ENCODE measurements at regions not wholly inside any gene's neighbourhood (a gene's known extent, or its start where the extent isn't known, plus 50 kb on each side); places are given as distances from the start of the nearest gene placed in this dataset.

DNA sequence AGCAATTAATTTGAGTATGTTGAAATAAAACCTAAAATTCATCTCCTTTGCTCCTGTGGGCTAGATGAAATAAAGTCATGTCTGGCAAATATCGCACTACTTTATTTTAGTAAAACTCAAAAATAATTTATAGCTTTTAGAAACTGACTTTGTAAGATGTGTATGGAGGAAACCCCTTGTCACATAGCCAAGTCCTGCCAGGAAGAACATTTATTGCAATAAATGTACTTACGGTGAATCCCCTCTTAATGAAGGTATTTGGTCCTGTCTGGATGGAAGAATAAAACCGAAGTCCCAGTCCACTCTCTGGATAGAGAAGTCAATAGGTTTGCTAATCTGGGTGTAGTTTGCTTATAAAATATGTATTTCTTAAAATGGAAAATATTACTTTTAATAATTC lies 1226.8 kb upstream of the MAP3K7 start:
- peak in 2 of 3 donors; percentile 7 to 55 for DNase-seq

DNA sequence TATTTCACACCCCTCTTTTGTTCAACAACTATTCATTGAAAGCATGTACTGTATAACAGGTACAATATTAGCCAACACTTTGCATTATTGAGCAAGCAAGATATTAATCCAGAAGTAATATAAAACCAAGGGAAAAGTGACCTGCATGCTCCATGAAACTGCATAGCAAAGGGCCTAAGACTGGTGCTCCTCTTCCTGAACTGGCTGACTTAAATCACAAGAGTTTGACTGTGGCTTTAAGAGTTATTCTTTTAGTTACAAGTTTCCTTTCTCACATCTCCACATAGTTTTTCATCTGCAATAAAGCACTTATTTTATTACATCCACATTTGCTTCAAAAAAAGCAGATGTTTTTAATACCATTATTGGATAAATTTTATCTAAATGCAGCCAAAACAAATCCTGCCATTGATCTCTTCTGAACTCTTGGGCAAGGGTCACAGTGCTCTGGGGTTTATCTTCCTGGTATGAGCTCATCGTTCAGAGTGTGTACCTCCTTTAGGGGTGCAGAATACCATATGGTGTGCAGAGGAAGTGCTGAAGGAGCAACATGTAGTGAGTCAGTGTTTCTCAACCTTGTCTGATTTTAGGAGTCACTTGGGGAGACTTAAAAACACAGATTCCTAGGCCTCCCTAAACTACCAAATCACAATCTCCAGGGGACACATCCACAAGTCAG lies 1225.9 kb upstream of the MAP3K7 start:
- DNase-seq: peak; percentile 39 to 91 (median 67)

DNA sequence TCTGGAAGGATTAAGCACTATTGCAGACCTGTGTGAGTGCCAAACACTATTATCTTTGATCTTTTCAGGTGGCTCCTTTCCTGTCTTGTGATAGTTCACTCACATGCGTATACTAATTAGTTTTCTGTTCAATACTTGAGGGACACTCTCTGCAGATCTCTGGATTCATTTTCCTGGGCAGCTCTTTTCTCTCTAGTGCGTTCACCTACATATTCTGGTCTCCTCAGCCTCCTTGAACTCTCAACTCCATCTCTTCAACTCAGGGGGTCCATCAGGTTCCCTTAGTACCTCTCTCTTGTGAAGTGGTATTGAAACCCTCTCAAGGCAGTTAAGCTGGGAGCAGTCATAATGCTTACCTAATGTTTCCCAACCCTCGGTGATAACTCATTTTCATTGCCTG lies 1218.1 kb upstream of the MAP3K7 start:
- DNase-seq: no peak

DNA sequence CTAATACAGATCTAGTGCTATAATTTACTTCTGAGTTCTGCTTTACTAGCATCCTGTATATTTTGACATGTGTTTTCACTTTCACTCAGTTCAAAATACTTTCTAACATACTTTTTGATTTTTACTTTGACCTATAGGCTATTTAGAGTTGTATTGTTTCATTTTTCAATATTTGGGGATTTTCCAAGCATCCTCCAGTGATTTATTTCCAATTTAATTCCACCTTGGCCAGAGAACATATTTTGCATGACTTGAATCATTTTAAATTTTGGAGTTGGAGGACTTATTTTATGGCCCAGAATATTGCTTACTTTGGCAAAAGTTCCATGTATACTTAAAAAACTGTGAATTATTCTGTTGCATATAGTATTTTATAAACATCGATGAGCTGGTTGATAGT lies 1215.6 kb upstream of the MAP3K7 start:
- DNase-seq: peak in 1 of 3 donors; percentile 67

DNA sequence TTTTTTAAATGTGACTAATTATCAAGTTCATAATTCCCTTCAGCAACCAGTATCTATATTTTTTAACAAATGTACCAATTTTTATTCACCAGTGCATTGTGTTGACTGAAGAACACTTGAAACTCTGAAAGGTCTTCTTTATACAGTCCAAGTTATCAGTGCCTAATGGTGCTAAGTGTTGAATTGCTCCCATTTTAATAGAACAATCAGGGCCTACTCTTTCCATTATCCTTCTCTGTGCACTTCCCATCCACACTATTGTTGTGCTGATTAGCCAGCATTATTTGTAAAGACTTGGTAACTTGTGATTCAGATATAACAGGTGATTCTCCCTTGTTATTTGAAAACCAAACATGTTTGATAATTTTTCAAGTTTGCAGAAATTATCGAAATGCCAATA lies 1209.7 kb upstream of the MAP3K7 start:
- no peak for DNase-seq

DNA sequence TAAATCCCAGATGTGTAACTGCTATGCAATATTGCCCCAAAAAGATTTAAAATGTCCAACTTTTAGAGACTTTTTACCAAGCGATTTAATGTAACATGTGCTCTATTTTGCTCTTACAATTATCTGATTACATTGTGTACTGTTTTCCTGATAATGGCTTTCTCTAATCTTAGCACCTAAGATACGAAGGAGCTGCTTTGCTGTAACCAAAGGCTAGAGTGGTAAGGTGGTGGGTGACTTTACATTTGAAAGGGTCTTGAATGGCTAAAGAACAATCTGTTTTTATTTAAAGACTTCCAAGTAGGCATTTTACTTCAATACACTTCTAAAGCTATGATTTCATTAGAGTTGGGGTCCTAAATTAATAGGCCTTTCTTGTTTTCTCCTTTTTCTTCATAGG lies 1201.6 kb upstream of the MAP3K7 start:
- no peak for DNase-seq

DNA sequence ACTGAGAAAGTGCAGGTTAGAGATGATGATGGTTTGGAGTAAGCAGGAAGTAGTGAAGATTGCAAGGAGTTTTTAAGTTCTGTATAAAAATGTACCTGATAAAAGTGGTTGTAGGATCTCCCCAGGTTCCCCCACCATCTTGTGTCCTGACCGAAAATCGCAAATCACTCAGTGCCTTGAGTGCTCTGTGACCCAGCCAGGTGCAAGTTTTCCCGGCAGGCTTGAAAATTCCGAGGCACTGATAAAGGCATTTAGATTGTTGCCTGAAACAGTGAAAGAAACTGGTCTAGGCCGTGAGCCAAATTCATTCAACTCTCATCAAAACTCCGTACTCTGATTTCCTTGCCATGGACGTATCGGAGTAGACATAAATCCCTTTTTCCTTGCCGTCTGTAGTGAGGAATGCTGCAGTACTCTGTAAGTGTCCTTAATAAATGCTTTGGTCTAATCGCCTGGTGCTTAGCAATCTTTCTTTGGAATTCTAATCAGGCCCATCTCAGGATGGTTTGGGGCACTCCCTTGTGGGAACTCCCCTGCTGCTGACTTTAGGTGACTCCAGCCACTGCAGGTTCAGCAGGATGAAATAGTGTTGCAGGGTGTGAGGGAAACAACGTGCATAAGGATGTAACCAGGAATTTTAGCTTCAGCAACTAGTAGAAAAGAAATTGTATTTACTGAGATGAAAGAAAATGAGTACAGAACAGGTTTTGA lies 1199.8 kb upstream of the MAP3K7 start:
- DNase-seq: no peak

DNA sequence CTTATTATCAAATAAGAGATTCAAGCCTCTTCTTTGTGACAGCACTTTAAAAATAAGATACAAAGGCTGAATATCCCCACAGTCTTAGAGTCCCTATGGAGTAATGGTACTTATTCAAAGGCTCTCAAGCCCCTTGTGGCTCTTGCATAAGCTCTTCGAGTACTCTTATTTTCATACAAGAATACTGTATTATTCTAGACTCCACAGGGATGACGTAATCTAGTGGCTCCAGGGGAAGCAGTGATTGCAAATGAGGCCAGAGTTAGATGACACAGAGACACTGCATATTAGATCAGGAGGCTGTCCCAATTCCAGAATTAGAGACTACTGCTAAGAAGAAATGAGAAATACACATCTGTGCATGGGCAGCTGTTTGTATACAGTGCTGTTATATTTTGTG lies 1195.9 kb upstream of the MAP3K7 start:
- DNase-seq: peak in 2 of 3 donors; percentile 25 to 60

DNA sequence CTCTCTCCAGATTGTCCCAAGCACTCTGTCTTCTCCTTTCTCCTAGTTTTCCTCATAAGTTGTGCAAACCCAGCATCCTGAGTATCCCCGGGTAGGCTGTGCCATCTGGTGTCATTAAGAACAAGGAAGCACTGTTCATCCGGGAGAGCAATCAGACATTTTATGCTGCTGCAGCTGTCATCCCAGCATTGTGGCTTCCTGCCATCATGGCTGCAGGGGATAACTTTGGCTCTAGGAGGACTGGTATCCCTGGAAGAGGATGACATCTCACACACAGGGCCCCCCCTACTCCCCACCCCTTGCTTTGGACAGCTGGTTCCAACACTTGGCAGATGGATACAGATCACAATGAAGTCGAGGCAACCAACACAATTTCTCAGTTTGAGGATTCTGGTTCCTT lies 1195.1 kb upstream of the MAP3K7 start:
- DNase-seq: peak; percentile 53 to 77 (median 64)

DNA sequence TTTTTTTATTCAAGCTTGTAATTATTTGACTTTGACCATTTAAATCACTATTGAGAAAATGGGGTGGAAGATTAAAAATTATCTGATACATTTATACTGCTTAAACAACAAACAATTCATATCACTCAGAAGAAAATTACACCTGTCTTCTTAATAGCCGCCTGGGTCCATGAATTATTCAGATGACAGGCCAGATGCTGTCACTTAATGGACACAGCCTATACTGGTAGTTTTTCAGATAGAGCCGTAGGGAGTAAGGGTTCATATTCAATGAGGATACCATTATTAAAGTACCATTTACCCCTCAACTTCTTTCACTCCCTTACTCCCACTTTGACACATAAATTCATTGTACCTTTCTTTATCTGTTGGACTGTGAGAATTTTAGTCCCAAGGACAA lies 1193.4 kb upstream of the MAP3K7 start:
- no peak for DNase-seq

DNA sequence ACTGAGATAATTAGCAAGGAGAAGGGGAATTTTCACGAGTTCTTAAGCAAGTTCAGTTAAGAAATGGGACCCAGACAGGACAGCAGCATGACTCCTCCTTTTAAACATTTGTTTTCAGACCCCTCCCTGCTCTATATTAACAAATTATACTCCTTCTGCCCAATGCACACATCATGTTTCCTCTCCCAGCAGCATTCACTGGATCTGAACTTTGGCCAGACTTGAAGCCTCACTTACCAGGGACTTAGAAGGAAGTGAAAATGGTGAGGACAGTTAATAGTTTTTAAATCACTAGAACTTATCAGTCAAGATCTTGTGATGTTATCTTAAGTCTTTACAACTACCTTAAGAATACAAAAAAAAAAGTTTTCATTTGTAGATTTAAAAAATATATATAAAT lies 1174.7 kb upstream of the MAP3K7 start:
- no peak for DNase-seq

DNA sequence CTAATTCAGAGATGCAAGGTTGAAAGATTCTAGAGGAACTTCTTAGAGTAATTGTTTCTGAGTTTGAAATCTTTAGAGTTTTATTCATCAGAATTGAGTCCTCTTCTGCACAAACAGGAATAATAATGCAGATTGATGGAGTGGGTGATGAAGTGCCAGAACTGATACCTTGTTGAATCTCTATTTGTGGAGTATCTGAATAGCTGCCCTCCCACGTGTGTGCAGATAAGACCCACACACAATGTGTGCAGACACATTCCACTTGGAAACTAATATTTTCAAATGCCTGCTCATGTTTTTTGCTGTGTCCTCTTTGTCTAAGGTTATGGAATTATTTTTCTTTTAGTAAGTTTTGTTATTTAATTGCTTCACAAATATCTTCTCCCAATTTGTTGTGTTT lies 1167.8 kb upstream of the MAP3K7 start:
- DNase-seq: no peak

DNA sequence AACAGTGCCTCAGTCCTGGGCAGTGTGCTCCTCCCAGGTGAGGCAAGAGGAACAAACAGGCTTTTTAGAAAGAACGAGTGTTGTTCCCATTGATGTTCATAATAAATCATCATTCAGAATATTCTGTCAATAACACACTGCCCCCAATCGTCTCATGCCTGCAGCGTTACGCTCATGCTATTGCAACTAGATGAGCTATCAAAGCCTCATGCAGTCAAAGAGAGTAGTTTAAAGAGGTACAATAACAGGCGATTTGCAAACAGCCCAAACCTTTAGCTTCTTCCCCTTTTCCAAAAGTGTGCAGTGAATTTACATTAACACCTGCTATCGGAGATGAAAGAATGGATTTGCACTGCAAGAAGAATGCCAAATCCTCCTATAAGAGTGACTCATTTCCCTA lies 1164.7 kb upstream of the MAP3K7 start:
- no peak for DNase-seq

DNA sequence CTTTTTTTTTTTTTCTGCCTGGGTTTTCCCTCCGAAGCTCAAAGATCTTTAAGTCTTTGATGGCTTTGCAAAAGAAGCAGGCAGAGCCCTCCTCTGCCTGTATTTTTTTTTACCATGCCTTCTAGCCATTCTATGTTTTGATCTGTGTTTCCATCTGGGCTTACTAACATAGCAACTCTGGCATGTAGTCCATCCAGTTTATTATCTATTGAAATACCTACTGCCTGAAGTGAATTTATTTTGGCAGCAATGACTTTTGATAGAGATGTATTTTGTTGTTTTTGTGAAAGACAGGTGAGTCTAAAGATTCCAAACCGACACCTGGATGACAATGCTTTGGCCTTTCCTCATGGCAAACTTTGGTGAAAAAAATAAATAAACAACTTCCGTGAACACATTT lies 1157.7 kb upstream of the MAP3K7 start:
- no peak for DNase-seq

DNA sequence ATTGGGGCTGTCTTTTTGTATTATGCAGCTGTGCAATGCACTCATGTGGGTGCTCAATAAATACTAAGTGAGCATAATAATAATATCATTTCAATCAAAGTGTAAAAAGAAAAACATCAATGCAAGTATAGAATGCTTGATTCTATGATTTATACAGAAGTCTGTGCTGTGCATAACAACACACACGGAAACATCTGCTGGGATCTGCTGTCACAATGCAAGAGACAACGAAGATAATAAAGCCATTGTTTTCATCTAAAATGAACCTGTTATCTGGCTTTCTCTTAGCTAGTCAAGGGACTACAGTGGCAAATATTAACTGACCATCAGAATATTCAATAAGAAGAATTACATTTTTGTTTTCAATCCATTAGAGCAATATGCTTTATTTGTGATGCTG lies 1156.9 kb upstream of the MAP3K7 start:
- no peak for DNase-seq

DNA sequence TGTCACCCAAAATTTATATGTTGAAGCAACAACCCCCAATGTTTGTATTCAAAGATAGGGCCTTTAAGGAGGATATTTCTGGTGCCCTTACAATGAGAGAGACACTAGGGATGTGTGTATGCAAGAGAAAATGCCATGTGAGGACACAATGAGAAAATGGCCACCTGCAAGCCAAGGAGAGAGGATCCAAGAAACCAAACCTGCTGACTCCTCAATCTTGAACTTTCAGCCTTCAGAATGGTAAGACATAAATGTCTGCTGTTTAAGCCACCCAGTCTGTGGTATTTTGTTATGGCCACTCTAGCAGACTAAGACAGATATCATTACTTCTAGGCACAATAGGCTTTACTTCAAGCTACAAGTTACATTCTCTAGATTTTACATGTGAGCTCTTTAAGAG lies 1145.1 kb upstream of the MAP3K7 start:
- no peak for DNase-seq

DNA sequence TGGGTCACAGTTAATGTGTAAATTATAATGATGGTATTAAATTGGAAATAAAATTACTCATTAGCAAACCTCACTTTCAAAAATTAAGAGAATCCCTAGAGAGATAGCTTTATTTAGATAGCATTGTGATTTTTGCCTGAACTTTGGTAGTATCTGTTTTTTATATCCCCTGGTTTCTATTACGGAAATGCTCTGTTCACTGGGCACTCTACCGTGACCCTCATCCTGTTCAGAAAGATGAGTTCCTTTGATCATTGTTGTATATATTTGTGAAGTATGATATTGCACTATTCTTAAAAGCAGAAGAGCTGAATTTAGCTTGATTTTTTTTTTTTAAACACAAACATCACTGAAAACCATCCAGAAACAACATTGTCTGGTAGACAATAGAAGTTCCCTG lies 1143.8 kb upstream of the MAP3K7 start:
- DNase-seq: no peak

DNA sequence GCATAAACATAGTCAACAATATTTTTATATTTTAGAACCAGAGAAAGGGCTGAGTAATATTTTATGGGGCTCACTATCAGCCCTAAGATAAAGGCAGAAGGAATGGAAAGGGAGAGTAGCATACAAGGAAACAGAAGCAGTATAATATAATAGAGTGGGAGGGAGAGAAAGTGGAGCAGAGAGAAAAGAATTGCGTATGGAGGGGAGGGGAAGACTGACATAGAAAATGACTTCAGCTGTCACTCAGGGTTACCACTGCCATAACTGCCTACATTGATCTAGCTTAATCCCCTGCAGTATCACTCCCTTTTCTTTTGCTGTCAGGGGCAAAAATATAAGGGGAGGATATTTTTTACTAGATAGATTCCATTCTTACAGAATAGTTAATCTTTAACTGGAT lies 1133.5 kb upstream of the MAP3K7 start:
- no peak for DNase-seq

DNA sequence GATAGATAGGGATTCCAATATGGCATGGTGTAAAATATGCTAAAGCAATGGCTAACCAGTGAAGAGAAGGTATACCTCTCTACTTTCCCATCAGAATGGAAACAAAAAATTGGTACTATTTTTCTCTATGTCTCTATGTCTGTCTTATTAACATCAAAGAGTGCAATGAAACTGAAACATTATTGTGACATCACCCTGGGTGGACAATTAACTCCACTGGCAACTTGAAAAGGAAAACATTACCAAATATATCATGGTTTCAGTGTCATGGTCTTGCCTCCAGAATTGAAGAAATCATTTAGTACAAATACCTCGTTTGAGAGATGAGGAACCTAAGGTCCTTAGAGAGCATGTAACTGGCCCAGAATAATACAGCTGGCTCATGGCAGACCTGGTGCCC lies 1132.5 kb upstream of the MAP3K7 start:
- no peak for DNase-seq

DNA sequence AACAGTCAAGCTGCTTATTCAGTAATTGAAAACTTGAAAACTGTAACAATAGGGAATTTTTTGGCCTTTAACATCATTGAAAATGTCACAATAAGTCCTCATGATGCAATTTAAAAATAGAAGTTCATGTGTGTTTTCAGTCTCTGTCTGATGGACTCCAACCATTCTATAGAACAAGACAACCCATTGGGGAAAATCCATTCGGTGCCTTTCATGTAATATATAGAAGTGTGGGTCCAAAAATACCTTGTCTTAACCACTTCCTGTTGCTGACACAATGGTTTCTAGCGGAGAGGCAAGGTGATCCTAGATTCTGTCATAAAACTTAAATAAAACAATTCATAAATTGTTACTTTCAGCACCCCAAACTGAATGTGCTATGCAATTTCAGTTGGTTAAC lies 1131.3 kb upstream of the MAP3K7 start:
- no peak for DNase-seq

DNA sequence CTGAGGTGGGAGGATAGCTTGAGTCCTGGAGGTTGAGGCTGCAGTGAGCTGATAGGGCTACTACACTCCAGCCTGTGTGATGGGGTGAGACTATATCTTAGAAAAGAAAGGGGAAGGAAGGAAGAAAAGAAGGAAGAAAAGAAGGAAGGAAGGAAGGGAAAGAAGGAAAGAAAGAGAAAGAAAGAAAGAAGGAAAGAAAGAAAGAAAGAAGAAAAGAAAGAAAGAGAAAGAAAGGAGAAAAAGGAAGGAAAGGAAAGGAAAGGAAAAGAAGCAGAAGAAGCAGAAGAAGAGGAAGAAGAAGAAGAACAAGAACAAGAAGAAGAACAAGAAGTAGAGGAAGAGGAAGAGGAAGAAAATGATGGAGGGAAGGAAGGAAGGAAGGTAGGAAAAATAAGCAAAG lies 1130.2 kb upstream of the MAP3K7 start:
- no peak for DNase-seq

DNA sequence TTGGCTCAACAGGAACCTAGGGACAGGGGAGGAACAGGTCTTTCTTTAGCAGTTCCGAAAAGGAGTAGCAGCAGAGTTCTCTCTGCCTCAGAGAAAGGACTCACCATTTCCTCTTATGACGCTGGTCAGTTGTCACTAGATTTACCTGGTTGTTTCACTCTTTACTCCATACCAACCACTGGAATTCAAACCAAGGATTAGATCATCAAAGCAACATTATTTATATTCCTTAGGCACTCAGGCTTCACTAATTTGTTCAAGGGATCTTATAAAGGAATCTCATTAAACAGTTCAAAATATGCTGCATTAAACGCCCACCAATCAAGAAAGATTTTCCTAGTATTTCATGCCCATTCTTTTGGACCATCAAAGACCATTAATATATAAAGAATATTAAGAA lies 1129.5 kb upstream of the MAP3K7 start:
- DNase-seq: no peak

DNA sequence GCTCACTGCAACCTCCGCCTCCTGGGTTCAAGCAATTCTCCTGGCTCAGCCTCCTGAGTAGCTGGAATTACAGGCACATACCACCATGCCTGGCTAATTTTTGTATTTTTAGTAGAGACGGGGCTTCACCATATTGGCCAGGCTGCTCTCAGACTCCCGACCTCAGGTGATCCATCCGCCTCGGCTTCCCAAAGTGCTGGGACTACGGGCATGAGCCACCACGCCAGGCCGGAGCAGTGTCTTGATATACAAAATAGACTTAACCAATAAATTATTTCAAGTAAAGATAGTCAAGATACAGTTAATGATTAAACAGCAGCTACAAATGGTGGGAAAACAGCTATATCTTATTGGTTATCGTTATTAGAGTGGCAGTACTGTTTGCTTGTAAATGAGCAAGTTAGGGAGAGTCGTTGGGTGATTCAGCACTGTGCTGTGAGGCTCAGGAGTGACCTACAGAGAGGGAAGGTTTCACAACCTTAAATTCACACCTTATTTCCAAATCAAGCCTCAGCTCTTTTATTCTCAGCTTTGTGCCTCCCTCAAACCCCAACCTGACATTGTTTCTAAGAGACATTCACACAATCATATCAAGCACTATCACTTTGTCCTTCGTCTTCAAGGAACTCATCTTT lies 1128.4 kb upstream of the MAP3K7 start:
- no peak for DNase-seq
